ENCODE measurements at regions not wholly inside any gene's neighbourhood (a gene's known extent, or its start where the extent isn't known, plus 50 kb on each side); places are given as distances from the start of the nearest gene placed in this dataset.

DNA sequence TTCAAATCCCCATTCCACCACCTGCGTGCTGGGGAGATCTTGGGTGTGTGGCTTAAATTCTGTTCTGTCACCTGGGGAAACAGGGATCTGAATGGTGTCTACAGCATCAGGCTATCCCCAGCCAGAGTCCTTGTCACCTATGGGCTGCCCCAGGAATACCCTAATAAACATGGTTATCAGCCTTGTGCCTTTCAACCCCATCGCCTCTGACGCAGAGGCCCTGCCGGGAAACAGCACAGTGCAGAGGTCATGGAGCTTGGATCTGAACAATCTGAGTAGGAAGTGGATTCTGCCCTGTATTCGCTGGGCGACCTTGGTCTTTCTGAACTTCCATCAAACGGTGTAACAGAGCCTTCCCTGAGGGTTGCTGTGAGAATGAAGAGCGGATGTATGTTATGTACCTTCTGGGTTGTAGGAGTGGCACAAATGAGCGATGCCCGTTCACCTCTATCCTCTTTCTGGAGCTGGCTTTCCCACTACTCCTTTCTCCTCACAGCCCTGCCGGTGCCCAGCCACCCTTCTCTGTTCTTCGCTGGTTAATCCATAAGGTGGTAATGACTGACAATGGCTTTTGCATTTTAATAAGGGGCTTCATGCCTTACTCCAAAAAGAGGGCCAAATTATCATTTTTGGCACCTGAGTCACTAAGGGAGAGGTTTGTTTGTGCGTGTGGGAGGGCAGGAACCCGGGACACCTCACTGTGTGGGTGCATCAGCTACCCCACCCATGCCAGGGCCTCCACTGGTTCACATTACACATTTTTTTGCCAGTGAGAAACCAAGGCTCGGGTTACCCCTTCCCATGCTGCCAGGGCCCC lies 256.5 kb downstream of the MYCN start:
- Histone ChIP-seq H3K27ac (no peak overlapping the region), H3K4me1 (no peaks in the 10 kb centered on the region), H3K36me3 (ENCODE audit: control insufficient read depth, insufficient read depth, low read length) (no peaks in the 10 kb centered on the region), H3K9ac (no peak overlapping the region), H3K4me2 (ENCODE audit: low read length) (no peak overlapping the region), H3K9me3 (ENCODE audit: control insufficient read depth, low read length) (no peaks in the 10 kb centered on the region), H3K79me2 (no peaks in the 10 kb centered on the region), H3K4me3 (ENCODE audit: low read depth, low read length) (no peak overlapping the region), H3K27me3 (ENCODE audit: control insufficient read depth, insufficient read depth, low read length) (no peaks in the 10 kb centered on the region), H2AFZ (no peak overlapping the region)
- TF ChIP-seq, protein P1, sequence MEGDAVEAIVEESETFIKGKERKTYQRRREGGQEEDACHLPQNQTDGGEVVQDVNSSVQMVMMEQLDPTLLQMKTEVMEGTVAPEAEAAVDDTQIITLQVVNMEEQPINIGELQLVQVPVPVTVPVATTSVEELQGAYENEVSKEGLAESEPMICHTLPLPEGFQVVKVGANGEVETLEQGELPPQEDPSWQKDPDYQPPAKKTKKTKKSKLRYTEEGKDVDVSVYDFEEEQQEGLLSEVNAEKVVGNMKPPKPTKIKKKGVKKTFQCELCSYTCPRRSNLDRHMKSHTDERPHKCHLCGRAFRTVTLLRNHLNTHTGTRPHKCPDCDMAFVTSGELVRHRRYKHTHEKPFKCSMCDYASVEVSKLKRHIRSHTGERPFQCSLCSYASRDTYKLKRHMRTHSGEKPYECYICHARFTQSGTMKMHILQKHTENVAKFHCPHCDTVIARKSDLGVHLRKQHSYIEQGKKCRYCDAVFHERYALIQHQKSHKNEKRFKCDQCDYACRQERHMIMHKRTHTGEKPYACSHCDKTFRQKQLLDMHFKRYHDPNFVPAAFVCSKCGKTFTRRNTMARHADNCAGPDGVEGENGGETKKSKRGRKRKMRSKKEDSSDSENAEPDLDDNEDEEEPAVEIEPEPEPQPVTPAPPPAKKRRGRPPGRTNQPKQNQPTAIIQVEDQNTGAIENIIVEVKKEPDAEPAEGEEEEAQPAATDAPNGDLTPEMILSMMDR (IDR thresholded peaks at IDR 0.05) = no peak

DNA sequence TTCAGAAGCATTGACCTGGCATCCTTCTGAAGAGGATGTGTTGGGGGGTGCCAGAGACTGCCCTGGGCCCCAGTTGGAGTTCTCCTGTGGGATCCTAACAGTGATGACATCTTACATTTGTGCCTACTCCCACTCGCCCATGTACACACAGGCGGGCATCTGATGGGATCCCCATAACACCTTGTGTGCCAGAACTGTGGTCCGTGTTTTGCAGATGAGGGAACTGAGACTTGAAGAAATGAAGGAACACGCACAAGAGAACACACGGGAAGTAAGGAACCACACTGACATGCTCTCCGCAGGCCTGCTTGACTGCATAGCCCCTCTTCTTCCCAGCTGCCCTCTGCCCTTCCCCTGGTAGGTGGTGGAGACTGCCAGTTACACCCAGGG lies 255.3 kb downstream of the MYCN start:
- Histone ChIP-seq H3K9ac (no peak overlapping the region), H3K4me2 (ENCODE audit: low read length) (no peak overlapping the region), H3K27ac (no peak overlapping the region), H3K27me3 (ENCODE audit: control insufficient read depth, insufficient read depth, low read length) (no peaks in the 10 kb centered on the region), H3K79me2 (no peaks in the 10 kb centered on the region), H3K4me1 (no peaks in the 10 kb centered on the region), H2AFZ (no peak overlapping the region), H3K36me3 (ENCODE audit: control insufficient read depth, insufficient read depth, low read length) (no peaks in the 10 kb centered on the region), H3K4me3 (ENCODE audit: low read depth, low read length) (no peak overlapping the region), H3K9me3 (ENCODE audit: control insufficient read depth, low read length) (no peaks in the 10 kb centered on the region)
- TF ChIP-seq, protein P1 (IDR thresholded peaks at IDR 0.05) = no peak

DNA sequence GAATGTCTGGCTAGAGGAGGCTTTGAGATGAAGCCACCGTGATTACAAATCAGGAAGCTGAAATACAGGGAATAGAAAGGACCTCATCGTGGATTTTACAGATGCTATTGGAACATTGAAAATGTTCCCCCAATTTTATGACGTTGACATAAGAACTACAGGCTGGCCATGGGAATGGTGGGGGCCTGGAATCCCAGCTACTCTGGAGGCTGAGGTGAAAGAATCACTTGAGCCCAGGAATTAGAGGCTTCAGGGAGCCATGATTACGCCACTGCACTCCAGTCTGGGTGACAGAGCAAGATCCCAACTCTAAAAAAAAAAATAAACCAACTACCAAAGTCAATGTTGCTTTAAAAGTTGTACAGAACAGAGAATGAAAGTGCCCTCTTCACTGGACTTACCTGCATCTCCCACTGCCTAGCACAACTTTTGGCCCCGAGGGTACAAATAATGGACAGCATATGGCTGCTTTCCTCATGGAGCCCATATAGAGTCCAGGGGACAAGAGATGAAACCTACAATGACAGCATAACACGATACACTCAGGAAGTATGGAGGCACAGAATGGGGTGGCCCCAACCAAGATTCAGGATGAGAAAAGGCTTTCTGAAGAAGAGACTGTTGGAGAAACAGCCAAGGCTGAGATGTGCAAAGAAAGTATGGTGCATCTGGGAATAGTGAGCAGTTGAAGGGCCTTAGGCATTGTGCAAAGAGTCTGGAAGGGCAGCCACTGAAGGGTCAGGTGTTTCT lies 254.8 kb downstream of the MYCN start:
- Histone ChIP-seq H3K79me2 (no peaks in the 10 kb centered on the region), H3K4me3 (ENCODE audit: low read depth, low read length) (no peak overlapping the region), H3K27ac (no peak overlapping the region), H3K36me3 (ENCODE audit: control insufficient read depth, insufficient read depth, low read length) (no peaks in the 10 kb centered on the region), H3K9ac (no peak overlapping the region), H2AFZ (no peak overlapping the region), H3K4me1 (no peaks in the 10 kb centered on the region), H3K4me2 (ENCODE audit: low read length) (no peak overlapping the region), H3K27me3 (ENCODE audit: control insufficient read depth, insufficient read depth, low read length) (no peaks in the 10 kb centered on the region), H3K9me3 (ENCODE audit: control insufficient read depth, low read length) (no peaks in the 10 kb centered on the region)
- TF ChIP-seq, protein P1 (IDR thresholded peaks at IDR 0.05) = no peak

DNA sequence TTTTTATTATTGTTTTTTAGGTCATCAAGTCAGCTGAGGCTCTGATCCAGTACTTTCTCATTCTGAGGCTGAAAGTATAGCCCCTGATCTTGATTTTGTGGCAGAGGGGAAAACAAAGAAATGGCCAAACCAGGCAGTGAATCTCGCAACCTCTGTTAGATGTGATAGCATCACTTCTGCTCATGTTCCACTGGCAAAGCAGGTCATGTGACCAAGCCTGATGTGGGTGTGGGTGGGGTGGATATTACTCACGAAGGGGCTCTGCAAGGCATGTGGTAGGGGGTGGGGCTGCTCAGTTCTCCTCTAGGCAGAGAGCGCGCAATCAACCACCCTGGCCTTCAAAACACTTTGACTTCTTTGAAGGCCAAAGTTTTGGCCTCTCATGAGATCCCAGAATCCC lies 254.2 kb downstream of the MYCN start:
- no peaks in the 10 kb centered on the region for H3K9me3 ChIP-seq (ENCODE audit: control insufficient read depth, low read length)
- H2AFZ ChIP-seq = no peak overlapping the region
- no peak overlapping the region for H3K4me3 ChIP-seq (ENCODE audit: low read depth, low read length)
- no peak overlapping the region for H3K9ac ChIP-seq
- H3K4me2 ChIP-seq (ENCODE audit: low read length) = no peak overlapping the region
- H3K27ac ChIP-seq = no peak overlapping the region
- no peaks in the 10 kb centered on the region for H3K36me3 ChIP-seq (ENCODE audit: control insufficient read depth, insufficient read depth, low read length)
- no peaks in the 10 kb centered on the region for H3K27me3 ChIP-seq (ENCODE audit: control insufficient read depth, insufficient read depth, low read length)
- TF ChIP-seq, protein P1 (IDR thresholded peaks at IDR 0.05) = no peak
- H3K4me1 ChIP-seq = no peaks in the 10 kb centered on the region
- no peaks in the 10 kb centered on the region for H3K79me2 ChIP-seq
